OCI-LY7 (cell line): ENCODE measurements at regions not wholly inside any gene's neighbourhood (a gene's known extent, or its start where the extent isn't known, plus 50 kb on each side); places are given as distances from the start of the nearest gene placed in this dataset.

Experiments used
- CTCF ChIP-seq: fragments of 200-600 bp; sonication (generic); conservative IDR thresholded peaks from 2 replicates; pipeline ENCODE4 v1.5.1; 2014; ENCODE audit warnings: mild to moderate bottlenecking, antibody characterized with exemption, low read length, moderate library complexity, mixed read lengths
- EZH2phosphoT487 ChIP-seq: fragments of 200-600 bp; sonication (generic); IDR thresholded peaks from 2 replicates; pipeline ENCODE4 v1.6.1; 2018; ENCODE audit warnings: low read depth, borderline replicate concordance, mild to moderate bottlenecking, mixed run types, antibody characterized with exemption, low read length, moderate library complexity, mixed read lengths

DNA sequence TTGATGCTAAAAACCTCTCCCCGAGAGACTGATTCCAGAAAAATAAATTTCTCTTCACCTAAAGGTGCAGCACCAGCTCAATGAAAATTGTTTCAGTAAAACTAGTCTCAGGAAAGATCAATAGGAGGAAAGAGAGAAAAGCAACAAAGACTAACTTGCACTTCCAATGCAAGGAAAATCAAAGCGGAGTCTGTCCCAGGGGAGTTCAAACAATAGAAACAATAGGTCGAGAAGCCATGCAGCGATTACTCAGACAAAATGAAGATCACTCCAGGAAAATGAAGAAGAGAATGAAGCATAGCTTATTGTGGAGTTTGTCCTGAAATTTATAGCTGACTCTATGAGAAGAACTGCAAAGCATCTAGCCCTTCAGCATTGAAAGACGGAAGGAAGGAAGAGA lies 105.1 kb upstream of the FRMD4B start:
- TF ChIP-seq CTCF (no peak), EZH2phosphoT487 (no peak)
